ENCODE measurements at regions not wholly inside any gene's neighbourhood (a gene's known extent, or its start where the extent isn't known, plus 50 kb on each side); places are given as distances from the start of the nearest gene placed in this dataset.

- no TSS peak for BruUV-seq (replicated peaks)
- POLR2A ChIA-PET: no interaction called here
Measured at GRCh38 chr2:241943209-241943850, 73.8 kb downstream of the RTP5 start.

More at GRCh38 chr2:241943209-241943850, 73.8 kb downstream of the RTP5 start:
- intact Hi-C loops (cut with micrococcal nuclease): no loop called here
- TF ChIP-seq POLR2AphosphoS5 (IDR thresholded peaks at IDR 0.05; ENCODE audit: low read depth, low read length) (no peak), ZBTB33 (IDR thresholded peaks at IDR 0.05; ENCODE audit: extremely low read depth, insufficient replicate concordance, low read length) (no peak), FOSL1 (IDR thresholded peaks at IDR 0.05; ENCODE audit: low read depth) (no peak), REST (IDR thresholded peaks at IDR 0.05; ENCODE audit: low read depth) (no peak), CBX3 (IDR thresholded peaks at IDR 0.05; ENCODE audit: low read depth) (no peak), POLR2A (IDR thresholded peaks at IDR 0.05; ENCODE audit: borderline replicate concordance, extremely low read depth, insufficient read depth, insufficient read length) (no peak), EZH2 (IDR thresholded peaks at IDR 0.05) (no peak), CTCF (IDR thresholded peaks at IDR 0.05 in 2 of 3, conservative IDR thresholded peaks at IDR 0.05 in 1 of 3; ENCODE audit: borderline replicate concordance in 1 of 3, insufficient read depth in 1 of 3, low read depth in 2 of 3, low read length in 2 of 3) (no peak), ZNF274 (IDR thresholded peaks at IDR 0.05; ENCODE audit: low read depth, low read length) (no peak), ATF3 (IDR thresholded peaks at IDR 0.05) (no peak), SIN3A (IDR thresholded peaks at IDR 0.05; ENCODE audit: low read depth) (no peak)
- Histone ChIP-seq H3K4me1 (ENCODE audit: control insufficient read depth in 1 of 2, insufficient read depth in 2 of 2, low read length in 2 of 2) (no peaks in the 10 kb centered on the region), H3K9me3 (ENCODE audit: control insufficient read depth in 1 of 2, insufficient read depth in 1 of 2, low read depth in 1 of 2, low read length in 2 of 2) (no peaks in the 10 kb centered on the region), H3K9ac (ENCODE audit: low read length) (no peak overlapping the region), H3K4me2 (ENCODE audit: low read length) (no peak overlapping the region), H3K27me3 (ENCODE audit: insufficient read depth, low read length) (no peaks in the 10 kb centered on the region), H4K20me1 (ENCODE audit: insufficient read depth) (no peaks in the 10 kb centered on the region), H3K36me3 (ENCODE audit: control insufficient read depth in 1 of 2, insufficient read depth in 2 of 2, low read length in 2 of 2) (no peaks in the 10 kb centered on the region), H3K4me3 (replicated peaks in 1 of 2; ENCODE audit: low read depth in 1 of 2, low read length in 2 of 2) (no peak overlapping the region), H2AFZ (ENCODE audit: low read depth, low read length, poor library complexity, severe bottlenecking) (no peak overlapping the region), H3K79me2 (ENCODE audit: insufficient read depth, low read length) (no peaks in the 10 kb centered on the region), H3K9me2 (ENCODE audit: insufficient read depth) (no peaks in the 10 kb centered on the region), H3K27ac (ENCODE audit: low read depth, low read length) (no peak overlapping the region)
- no peak for DNase-seq (ENCODE audit: low read depth, low spot score)
- ChIA-PET RAD21 (ENCODE audit: low non-redundant PET in 1 of 2, low total read pairs in 2 of 2, uncharacterized antibody in 2 of 2, unreplicated experiment in 2 of 2) (no interaction called here), CTCF (no interaction called here)
- ATAC-seq: no peak
